Activated naive CD4-positive, alpha-beta T cell treated with anti-CD3 and anti-CD28 coated beads for 36 hours (primary cell): ENCODE measurements at regions not wholly inside any gene's neighbourhood (a gene's known extent, or its start where the extent isn't known, plus 50 kb on each side); places are given as distances from the start of the nearest gene placed in this dataset.
"Not testable (repeated sequence)": the region's sequence is repeated elsewhere in the genome, so short reads cannot be mapped to it uniquely, and the experiment has no call there.

Experiments
- CTCF ChIA-PET: fragments of 350-600 bp; sonication (Branson Sonifier 250); formaldehyde crosslinking; loops from one replicate; lab custom pipeline; 2021; ENCODE audit warnings: antibody characterized with exemption; lab: Charles Lee
- DNase-seq: peaks from one replicate; pipeline ENCODE4 v3.0.0-alpha.2; 2020
- H3K27ac Mint-ChIP-seq: one replicate; pipeline ENCODE4 v1.8.0; 2021; ENCODE audit warnings: mild to moderate bottlenecking, mixed read lengths
- H3K27me3 Mint-ChIP-seq: one replicate; pipeline ENCODE4 v1.8.0; 2021; ENCODE audit warnings: low read depth, mixed read lengths
- H3K36me3 Mint-ChIP-seq: one replicate; pipeline ENCODE4 v1.8.0; 2021; ENCODE audit warnings: low read depth, mixed read lengths
- H3K4me1 Mint-ChIP-seq: one replicate; pipeline ENCODE4 v1.8.0; 2021; ENCODE audit warnings: low read depth, mixed read lengths
- H3K4me3 Mint-ChIP-seq: one replicate; pipeline ENCODE4 v1.8.0; 2021; ENCODE audit warnings: mild to moderate bottlenecking, moderate library complexity, mixed read lengths
- H3K9me3 Mint-ChIP-seq: one replicate; pipeline ENCODE4 v1.8.0; 2021; ENCODE audit warnings: mixed read lengths
- intact Hi-C: fragments of 100-400 bp; cut with micrococcal nuclease; formaldehyde crosslinking; loops from one replicate; pipeline ENCODE4 v1.15.1; 2023

- no peak overlapping the region for H3K4me3 Mint-ChIP-seq
- peaks cover 18% of the 10 kb centered on the region for H3K4me1 Mint-ChIP-seq
- no peak overlapping the region for H3K27ac Mint-ChIP-seq
- intact Hi-C loops = no loop called here
- H3K9me3 Mint-ChIP-seq = peaks cover 14% of the 10 kb centered on the region
- no peak for DNase-seq
- CTCF ChIA-PET = no interaction called here
- H3K27me3 Mint-ChIP-seq = no peaks in the 10 kb centered on the region
- H3K36me3 Mint-ChIP-seq = peaks cover 6% of the 10 kb centered on the region
Measured at GRCh38 chr2:180591947-180592346, 388.5 kb upstream of the UBE2E3 start.

DNA sequence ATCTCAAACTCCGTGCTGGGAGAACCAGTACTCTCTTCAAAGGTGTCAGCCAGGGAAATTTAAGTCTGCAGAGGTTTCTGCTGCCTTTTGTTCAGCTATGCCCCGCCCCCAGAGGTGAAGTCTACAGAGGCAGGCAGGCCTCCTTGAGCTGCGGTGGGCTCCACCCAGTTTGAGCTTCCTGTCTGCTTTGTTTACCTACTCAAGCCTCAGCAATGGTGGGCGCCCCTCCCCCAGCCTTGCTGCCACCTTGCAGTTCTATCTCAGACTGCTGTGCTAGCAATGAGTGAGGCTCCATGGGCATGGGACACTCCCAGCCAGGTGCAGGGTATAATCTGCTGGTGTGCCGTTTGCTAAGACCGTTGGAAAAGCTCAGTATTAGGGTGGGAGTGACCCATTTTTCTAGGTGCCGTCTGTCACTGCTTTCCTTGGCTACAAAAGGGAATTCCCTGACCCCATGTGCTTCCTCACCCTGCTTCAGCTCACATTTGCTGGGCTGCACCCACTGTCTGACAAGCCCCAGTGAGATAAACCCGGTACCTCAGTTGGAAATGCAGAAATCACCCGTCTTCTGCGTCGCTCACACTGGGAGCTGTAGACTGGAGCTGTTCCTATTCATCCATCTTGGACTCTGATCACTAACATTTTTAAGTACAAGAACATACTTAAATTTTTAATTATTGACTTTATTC is 389.2 kb upstream of the UBE2E3 start:
- CTCF ChIA-PET, intact Hi-C loops, H3K36me3 Mint-ChIP-seq, H3K27me3 Mint-ChIP-seq, H3K27ac Mint-ChIP-seq, H3K4me3 Mint-ChIP-seq: not testable (repeated sequence)
- DNase-seq = peak; percentile 7
- Mint-ChIP-seq H3K9me3 (peaks cover 14% of the 10 kb centered on the region), H3K4me1 (peaks cover 18% of the 10 kb centered on the region)

DNA sequence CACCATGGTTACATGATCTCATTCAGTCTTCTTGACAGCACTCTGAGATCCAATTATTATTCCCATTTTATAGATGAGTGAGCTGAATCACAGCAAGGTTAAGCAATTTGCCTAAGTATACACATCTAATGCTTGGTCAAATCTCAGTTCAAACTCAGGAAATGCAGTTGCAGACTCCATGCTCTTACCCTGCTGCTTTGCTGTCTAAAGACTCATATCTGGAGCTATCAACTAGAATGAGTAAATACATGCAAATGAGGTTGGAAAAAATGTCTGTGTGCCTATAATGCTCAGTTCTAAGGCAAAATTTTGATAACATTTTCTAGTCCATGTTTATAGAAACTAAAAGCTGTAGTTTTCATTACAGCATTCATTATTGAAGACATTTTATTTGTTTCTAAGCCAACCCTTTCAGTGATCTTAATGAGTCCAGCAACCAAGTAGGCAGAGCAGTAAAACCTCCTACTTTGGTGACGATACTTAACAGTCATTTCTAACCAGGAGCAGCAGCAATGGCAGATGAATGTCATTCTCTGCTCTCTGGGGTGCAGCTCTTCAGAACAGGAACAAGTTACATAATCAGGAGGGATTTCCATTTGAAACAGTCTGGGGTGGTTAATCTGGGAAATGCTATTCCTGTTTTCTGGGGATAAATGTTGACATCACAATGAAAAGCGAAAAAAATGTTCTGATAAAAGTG is 396.8 kb upstream of the UBE2E3 start:
- Mint-ChIP-seq H3K36me3 (peaks cover 3% of the 10 kb centered on the region), H3K27me3 (peaks cover 2% of the 10 kb centered on the region), H3K9me3 (peaks cover 7% of the 10 kb centered on the region), H3K27ac (no peak overlapping the region), H3K4me1 (no peaks in the 10 kb centered on the region), H3K4me3 (no peak overlapping the region)
- DNase-seq = no peak
- intact Hi-C loops = no loop called here
- CTCF ChIA-PET = interaction anchor here (0.6 to 0.9 kb wide), 3 partner anchors 8 to 458 kb away, joined by 3 read pairs; no protein-coding TSS in a partner anchor

DNA sequence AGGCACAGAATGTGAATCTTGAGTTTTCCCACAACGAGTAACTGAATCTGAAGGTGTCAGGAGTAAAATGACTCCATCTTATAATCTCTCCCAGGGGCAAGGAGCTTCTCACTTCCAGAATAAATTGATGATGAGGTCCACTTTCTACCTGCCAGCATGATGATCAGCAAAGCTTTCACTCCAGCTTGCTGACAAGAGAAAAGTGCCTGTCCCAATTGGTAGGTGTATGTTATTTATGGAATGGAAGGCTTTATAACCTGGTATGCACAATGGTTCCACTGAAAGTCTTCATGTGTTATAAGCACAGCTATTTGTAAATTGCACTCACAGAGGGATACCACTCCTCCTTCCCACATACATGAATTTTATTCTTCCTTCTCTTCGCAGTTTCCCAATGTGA is 401.0 kb upstream of the UBE2E3 start:
- Mint-ChIP-seq H3K27ac (no peak overlapping the region), H3K9me3 (no peaks in the 10 kb centered on the region), H3K4me1 (no peaks in the 10 kb centered on the region), H3K4me3 (no peak overlapping the region), H3K36me3 (no peaks in the 10 kb centered on the region), H3K27me3 (peaks cover 2% of the 10 kb centered on the region)
- no peak for DNase-seq
- intact Hi-C loops = no loop called here
- CTCF ChIA-PET = interaction anchor here (0.6 kb wide), 1 partner anchor 16 kb away, joined by 4 read pairs; no protein-coding TSS in a partner anchor

DNA sequence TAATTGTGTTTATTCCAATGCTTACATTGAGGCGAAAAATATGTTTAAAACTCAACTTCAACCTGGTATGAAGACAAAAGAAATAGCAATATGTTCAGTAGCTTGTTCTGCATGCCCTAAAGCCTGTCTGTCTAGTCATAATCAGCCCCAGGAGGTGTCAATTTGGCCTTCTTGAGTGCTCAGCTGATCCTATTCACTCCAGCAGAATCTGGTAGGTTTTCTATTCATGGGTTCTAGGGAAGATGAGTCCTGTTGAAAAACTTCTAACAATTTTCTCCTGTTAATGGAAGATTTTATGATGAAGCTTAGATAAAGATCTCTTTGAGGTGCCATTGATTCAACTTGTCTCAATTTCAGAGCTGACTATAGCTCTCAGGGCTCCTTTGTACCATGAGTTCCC is 402.0 kb upstream of the UBE2E3 start:
- H3K27me3 Mint-ChIP-seq = peaks cover 2% of the 10 kb centered on the region
- no peaks in the 10 kb centered on the region for H3K4me1 Mint-ChIP-seq
- no peak for DNase-seq
- intact Hi-C loops = no loop called here
- H3K27ac Mint-ChIP-seq = no peak overlapping the region
- H3K4me3 Mint-ChIP-seq = no peak overlapping the region
- no peaks in the 10 kb centered on the region for H3K36me3 Mint-ChIP-seq
- H3K9me3 Mint-ChIP-seq = no peaks in the 10 kb centered on the region
- CTCF ChIA-PET = no interaction called here

DNA sequence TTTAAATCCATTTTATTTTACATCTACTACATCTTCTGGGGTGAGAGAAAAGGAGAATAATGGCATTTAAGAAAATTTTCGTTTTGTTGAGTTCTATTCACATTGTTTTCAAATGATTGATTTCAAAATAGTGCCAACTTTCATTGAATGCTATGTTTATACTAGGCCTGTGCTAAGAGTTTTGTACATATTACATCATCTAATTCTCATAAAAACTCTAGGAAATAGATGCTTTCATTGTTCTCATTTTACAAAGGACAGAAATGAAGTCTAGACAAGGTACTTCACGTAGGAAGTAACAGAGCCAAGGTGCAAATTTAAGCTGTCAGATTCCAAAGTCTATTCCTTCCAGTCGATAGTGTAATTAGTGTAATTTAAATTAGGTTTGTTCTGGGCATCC is 402.8 kb upstream of the UBE2E3 start:
- H3K27ac Mint-ChIP-seq = no peak overlapping the region
- H3K4me1 Mint-ChIP-seq = no peaks in the 10 kb centered on the region

GRCh38 chr2:180573951-180574350 is 406.5 kb upstream of the UBE2E3 start:
- intact Hi-C loops = no loop called here
- CTCF ChIA-PET = no interaction called here
- no peak for DNase-seq
- Mint-ChIP-seq H3K27ac (no peak overlapping the region), H3K4me1 (no peaks in the 10 kb centered on the region), H3K9me3 (no peaks in the 10 kb centered on the region), H3K4me3 (no peak overlapping the region), H3K36me3 (no peaks in the 10 kb centered on the region), H3K27me3 (peaks cover 3% of the 10 kb centered on the region)

More for the DNA sequence above, 402.8 kb upstream of the UBE2E3 start:
- Mint-ChIP-seq H3K4me3 (no peak overlapping the region), H3K36me3 (no peaks in the 10 kb centered on the region), H3K9me3 (no peaks in the 10 kb centered on the region), H3K27me3 (peaks cover 2% of the 10 kb centered on the region)
- DNase-seq = no peak
- intact Hi-C loops = no loop called here
- CTCF ChIA-PET = no interaction called here

DNA sequence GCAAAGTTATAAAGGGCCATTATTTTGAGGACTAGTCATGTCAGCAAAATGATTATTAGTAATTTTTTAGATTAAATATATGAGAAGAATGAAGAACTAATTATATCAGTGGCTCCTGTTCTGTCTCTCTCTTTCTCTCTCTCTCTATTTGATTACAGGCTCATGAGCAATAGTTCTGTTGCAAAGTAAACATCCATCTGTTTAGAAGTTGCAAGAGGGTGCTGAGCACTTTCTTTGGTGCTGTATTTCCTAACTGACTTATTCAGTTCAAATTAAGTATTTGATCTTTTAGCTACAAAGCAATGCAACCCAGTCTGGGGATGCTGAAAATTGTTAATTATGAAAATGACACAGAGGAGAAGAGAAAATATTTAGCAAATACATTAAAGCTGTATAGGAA is 408.1 kb upstream of the UBE2E3 start:
- no peaks in the 10 kb centered on the region for H3K36me3 Mint-ChIP-seq
- H3K4me3 Mint-ChIP-seq = no peak overlapping the region
- intact Hi-C loops = no loop called here
- no peak for DNase-seq
- no peak overlapping the region for H3K27ac Mint-ChIP-seq
- no peaks in the 10 kb centered on the region for H3K4me1 Mint-ChIP-seq
- H3K27me3 Mint-ChIP-seq = peaks cover 3% of the 10 kb centered on the region
- H3K9me3 Mint-ChIP-seq = no peaks in the 10 kb centered on the region
- CTCF ChIA-PET = no interaction called here

DNA sequence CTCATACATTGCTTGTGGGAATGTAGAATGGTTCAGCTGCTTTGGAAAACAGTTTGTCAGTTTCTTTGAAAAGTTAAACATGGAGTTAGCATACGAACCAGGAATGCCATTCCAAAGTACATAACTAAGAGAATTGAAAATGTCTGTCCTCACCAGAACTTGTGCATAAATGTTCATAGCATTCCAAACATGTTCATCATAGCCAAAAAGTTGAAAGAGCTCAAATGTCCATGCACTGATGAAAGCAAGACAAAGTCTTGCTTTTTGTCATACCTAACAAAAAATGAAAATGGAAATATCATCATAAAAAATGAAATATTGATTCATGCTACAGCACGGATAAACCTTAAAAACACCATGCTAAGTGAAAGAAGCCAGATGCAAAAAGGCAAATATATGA is 408.8 kb upstream of the UBE2E3 start:
- intact Hi-C loops = no loop called here
- H3K27ac Mint-ChIP-seq = no peak overlapping the region
- H3K27me3 Mint-ChIP-seq = peaks cover 3% of the 10 kb centered on the region

DNA sequence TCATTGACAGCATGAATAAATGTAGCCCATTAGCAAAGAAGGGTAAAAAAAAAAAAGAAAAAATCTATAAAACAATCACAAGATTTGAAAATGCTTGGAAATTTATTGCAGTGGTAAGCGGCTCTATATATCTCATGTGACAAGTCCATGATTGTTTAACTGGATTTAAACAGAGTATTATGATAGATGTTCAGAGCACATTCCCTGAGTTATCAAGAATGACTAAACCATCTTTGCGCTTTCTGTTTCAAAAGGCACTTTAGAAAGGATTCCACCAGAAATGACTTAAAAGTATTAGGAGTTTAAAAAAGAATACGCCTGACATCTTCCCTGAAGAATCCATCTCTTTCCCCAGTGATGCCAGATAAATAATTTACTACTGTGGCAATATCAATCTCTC is 409.5 kb upstream of the UBE2E3 start:
- no peaks in the 10 kb centered on the region for H3K9me3 Mint-ChIP-seq
- no peak overlapping the region for H3K27ac Mint-ChIP-seq
- intact Hi-C loops = no loop called here
- H3K4me1 Mint-ChIP-seq = no peaks in the 10 kb centered on the region
- H3K4me3 Mint-ChIP-seq = no peak overlapping the region
- CTCF ChIA-PET = no interaction called here
- H3K36me3 Mint-ChIP-seq = no peaks in the 10 kb centered on the region
- DNase-seq = no peak
- peaks cover 3% of the 10 kb centered on the region for H3K27me3 Mint-ChIP-seq

More for the DNA sequence above, 408.8 kb upstream of the UBE2E3 start:
- Mint-ChIP-seq H3K4me3 (no peak overlapping the region), H3K4me1 (no peaks in the 10 kb centered on the region), H3K36me3 (no peaks in the 10 kb centered on the region), H3K9me3 (no peaks in the 10 kb centered on the region)
- no peak for DNase-seq
- CTCF ChIA-PET = no interaction called here

- H3K4me1 Mint-ChIP-seq = peaks cover 2% of the 10 kb centered on the region
- no peak for DNase-seq
- CTCF ChIA-PET = no interaction called here
- H3K36me3 Mint-ChIP-seq = no peaks in the 10 kb centered on the region
- no peak overlapping the region for H3K27ac Mint-ChIP-seq
- H3K4me3 Mint-ChIP-seq = no peak overlapping the region
- intact Hi-C loops = no loop called here
- no peaks in the 10 kb centered on the region for H3K27me3 Mint-ChIP-seq
- no peaks in the 10 kb centered on the region for H3K9me3 Mint-ChIP-seq
Measured at GRCh38 chr2:180564051-180564450, 416.4 kb upstream of the UBE2E3 start.

GRCh38 chr2:180562378-180562777 is 418.0 kb upstream of the UBE2E3 start:
- DNase-seq = no peak
- intact Hi-C loops = no loop called here
- no peak overlapping the region for H3K27ac Mint-ChIP-seq
- no peaks in the 10 kb centered on the region for H3K9me3 Mint-ChIP-seq
- no peaks in the 10 kb centered on the region for H3K27me3 Mint-ChIP-seq
- H3K4me1 Mint-ChIP-seq = peaks cover 2% of the 10 kb centered on the region
- H3K4me3 Mint-ChIP-seq = no peak overlapping the region
- H3K36me3 Mint-ChIP-seq = no peaks in the 10 kb centered on the region
- CTCF ChIA-PET = no interaction called here

DNA sequence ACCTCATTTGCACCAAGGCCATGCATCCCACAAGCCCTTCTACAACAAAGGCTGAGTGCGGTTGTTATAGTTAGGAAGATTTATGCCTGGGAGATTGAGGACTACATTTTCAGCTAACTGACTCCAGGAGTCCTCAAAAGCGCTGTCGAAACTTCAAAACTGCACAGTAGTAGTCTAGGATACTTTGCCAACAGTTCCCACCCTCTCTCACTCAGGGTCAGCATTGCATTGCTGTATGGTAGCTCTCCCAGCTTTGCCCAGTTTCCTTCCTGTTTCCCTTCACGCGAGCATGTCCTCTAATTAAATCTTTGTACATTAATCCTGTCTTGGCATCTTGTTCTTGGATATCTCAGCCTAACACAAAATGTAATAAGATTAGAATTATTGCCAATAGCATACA is 420.6 kb upstream of the UBE2E3 start:
- Mint-ChIP-seq H3K4me3 (no peak overlapping the region), H3K4me1 (peaks cover 2% of the 10 kb centered on the region), H3K9me3 (peaks cover 2% of the 10 kb centered on the region), H3K27ac (no peak overlapping the region), H3K36me3 (no peaks in the 10 kb centered on the region), H3K27me3 (peaks cover 3% of the 10 kb centered on the region)
- DNase-seq = no peak
- intact Hi-C loops = no loop called here
- CTCF ChIA-PET = no interaction called here
